RWPE1 (cell line): ENCODE measurements at regions not wholly inside any gene's neighbourhood (a gene's known extent, or its start where the extent isn't known, plus 50 kb on each side); places are given as distances from the start of the nearest gene placed in this dataset.

Experiments
- CTCF ChIA-PET: fragments of 350-600 bp; sonication (Branson Sonifier 250); formaldehyde crosslinking; extraction: SDS; loops from one replicate; lab custom pipeline; 2021; lab: Yijun Ruan, JAX
- POLR2A ChIA-PET: fragments of 400-600 bp; formaldehyde crosslinking; extraction: SDS; loops from one replicate; lab custom pipeline; 2020; ENCODE audit warnings: antibody characterized with exemption; ENCODE audit not compliant: low non-redundant PET; lab: Yijun Ruan, JAX
- DNase-seq: peaks from one replicate; pipeline ENCODE4 v3.0.0; 2012; ENCODE audit warnings: low spot score
- H3K27ac ChIP-seq: fragments of 450-650 bp; 2 replicates; pipeline ENCODE4 v1.5.1; 2017
- TF ChIP-seq, protein P1 (sequence below): fragments of 450-650 bp; conservative IDR thresholded peaks from 2 replicates; pipeline ENCODE4 v1.5.1; 2017; ENCODE audit warnings: low read depth, mild to moderate bottlenecking

DNA sequence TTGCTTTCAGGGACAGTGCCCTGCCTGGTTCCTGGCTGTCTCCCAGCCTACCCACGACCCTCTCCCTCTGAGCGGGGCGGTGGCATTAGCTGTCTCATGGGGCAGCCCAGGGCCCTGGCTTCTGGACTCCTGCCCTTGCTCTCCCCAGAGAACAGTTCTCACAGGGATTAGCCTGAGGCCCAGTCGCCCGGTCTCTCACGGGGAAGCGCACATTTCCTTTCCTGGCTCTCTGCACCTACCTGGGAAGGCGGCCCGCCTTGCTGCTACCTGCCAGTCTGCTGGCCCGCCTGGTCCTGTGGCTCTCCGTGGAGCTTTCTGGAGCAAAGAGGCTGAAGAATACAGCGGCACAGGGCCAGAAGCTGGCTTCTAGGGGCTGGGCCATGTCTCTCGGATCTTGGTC lies 128.4 kb downstream of the FHDC1 start:
- no peak overlapping the region for H3K27ac ChIP-seq
- DNase-seq = no peak
- ChIA-PET POLR2A (interaction anchor here (0.8 kb wide), 1 partner anchor 1143 kb away, joined by 3 read pairs; no protein-coding TSS in a partner anchor), CTCF (interaction anchor here (0.6 kb wide), 2 partner anchors 217 to 1486 kb away, joined by 3 to 5 read pairs; partner anchors contain the start of gene PLRG1)
- TF ChIP-seq, protein P1, sequence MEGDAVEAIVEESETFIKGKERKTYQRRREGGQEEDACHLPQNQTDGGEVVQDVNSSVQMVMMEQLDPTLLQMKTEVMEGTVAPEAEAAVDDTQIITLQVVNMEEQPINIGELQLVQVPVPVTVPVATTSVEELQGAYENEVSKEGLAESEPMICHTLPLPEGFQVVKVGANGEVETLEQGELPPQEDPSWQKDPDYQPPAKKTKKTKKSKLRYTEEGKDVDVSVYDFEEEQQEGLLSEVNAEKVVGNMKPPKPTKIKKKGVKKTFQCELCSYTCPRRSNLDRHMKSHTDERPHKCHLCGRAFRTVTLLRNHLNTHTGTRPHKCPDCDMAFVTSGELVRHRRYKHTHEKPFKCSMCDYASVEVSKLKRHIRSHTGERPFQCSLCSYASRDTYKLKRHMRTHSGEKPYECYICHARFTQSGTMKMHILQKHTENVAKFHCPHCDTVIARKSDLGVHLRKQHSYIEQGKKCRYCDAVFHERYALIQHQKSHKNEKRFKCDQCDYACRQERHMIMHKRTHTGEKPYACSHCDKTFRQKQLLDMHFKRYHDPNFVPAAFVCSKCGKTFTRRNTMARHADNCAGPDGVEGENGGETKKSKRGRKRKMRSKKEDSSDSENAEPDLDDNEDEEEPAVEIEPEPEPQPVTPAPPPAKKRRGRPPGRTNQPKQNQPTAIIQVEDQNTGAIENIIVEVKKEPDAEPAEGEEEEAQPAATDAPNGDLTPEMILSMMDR = no peak

DNA sequence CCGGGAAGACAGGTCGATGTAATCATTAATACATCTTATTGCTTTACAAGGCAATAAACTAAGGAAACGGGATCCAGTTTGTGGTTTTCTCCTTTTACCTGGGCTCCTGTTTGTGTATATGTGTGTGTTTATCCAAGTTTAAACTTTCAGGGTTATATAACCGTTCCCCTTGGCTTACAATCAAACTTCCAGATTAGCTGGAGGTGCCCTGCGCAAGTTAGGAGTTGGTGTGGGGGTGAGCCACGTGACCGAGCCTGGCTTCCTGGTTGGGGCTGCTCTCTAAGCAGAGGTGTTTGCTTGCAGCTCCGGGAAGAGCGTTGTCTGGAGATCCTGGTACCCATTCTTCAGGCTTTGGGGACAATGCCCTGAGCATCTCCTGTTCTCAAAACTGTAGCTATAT lies 129.2 kb downstream of the FHDC1 start:
- ChIA-PET CTCF (no interaction called here), POLR2A (interaction anchor here (0.8 kb wide), 1 partner anchor 1144 kb away, joined by 3 read pairs; no protein-coding TSS in a partner anchor)
- TF ChIP-seq, protein P1 = no peak
- H3K27ac ChIP-seq = no peak overlapping the region
- no peak for DNase-seq

DNA sequence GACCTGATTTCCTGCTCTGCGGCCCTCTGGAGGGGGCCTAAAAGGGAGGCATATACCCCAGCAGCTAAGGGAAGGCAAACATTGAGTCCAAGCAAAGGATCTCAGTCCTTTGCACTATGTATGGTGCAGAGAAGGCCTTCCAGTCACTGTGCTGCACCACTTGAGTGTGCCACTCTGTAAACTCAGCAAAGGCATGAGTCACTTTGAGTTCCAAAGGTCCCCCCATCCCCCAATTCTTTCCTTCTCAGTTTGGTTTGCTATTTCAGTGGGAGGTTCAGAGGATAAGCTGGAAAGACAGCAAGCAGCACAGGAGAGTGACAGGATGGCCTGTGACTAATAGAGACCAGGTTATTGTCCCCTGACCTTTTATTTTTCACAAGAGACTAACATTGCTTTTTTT lies 131.3 kb downstream of the FHDC1 start:
- TF ChIP-seq, protein P1 = no peak
- ChIA-PET POLR2A (no interaction called here), CTCF (interaction anchor here (0.6 kb wide), 1 partner anchor 1386 kb away, joined by 3 read pairs; no protein-coding TSS in a partner anchor)
- no peak overlapping the region for H3K27ac ChIP-seq
- no peak for DNase-seq

DNA sequence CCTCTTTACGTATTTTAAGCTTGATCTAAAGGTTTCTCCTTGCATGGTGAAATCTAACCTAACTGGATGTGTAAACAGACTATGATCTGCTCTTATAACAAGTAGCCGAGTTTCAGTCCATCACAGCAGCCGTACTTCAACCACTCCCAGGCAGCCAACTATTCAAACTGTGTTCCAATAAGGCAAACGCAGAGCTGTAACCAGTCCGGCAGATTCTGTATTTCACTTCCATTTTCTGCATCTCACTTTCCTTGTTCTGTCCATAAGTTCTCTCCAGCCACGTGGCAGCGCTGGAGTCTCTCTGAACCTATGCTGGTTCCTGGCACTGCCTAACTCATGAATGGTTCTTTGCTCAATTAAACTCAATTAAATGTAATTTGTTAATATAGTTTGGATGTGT lies 132.6 kb downstream of the FHDC1 start:
- no peak overlapping the region for H3K27ac ChIP-seq
- DNase-seq = no peak
- TF ChIP-seq, protein P1 = no peak
- ChIA-PET POLR2A (no interaction called here), CTCF (no interaction called here)

DNA sequence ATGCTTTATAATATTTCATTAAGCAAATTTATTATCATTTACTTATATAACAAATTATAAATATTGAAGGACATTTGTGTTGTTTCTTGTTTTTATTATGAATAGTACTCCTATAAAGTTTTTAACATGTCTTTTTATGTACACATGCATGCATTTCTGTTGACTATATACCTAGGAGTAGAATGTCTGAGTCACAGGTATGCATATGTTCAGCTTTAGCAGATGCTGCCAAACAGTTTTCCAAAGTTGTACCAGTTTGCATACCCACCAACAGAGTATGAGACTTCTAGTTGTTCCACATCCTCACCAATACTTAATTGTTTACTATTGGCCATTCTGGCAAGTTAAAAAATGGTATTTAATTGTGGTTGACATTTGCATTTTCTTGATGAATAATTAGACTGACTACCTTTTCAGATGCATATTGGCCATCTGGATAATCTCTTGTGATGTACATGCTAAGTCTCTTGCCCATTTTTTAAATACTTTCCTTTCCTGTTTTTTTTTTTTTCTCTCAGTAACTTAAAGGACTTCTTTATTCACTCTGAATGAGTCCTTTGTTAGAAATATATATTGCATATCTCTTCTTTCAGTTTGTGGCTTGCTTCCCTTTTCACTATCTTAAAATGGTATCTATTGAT lies 132.2 kb upstream of the TRIM2 start:
- no peak for DNase-seq
- ChIA-PET CTCF (no interaction called here), POLR2A (no interaction called here)
- TF ChIP-seq, protein P1 = no peak
- no peak overlapping the region for H3K27ac ChIP-seq

DNA sequence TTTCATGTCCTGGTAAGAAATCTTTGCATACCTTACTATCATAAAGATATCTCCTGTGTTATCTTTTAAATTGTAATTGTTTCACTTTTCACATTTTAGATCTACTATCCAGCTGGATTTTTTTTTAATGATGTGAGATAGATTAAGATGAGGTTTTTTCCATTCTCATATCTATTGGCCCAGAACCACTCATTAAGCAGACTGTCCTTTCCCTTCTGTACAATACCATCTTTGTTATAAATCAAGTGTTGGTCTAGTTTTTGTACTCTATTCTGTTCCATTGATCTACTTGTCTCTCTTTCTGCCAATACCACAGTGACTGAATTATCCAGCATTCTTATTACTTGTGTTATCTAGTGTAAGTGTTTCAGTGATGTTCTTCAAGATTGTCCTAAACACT lies 131.6 kb upstream of the TRIM2 start:
- no peak overlapping the region for H3K27ac ChIP-seq
- ChIA-PET CTCF (no interaction called here), POLR2A (no interaction called here)
- TF ChIP-seq, protein P1 = no peak
- DNase-seq = no peak
